Activated T-cell treated with anti-CD3 and anti-CD28 coated beads, Interleukin-2, amount 50 U/mL, for 72 hours (primary cell): ENCODE measurements at regions not wholly inside any gene's neighbourhood (a gene's known extent, or its start where the extent isn't known, plus 50 kb on each side); places are given as distances from the start of the nearest gene placed in this dataset.
A peak's percentile ranks its signal among the peaks of the same experiment; 100 is the strongest.

Source experiments
- ATAC-seq, 2 donors: fragments of 150-1000 bp; cut with Tn5 transposase; replicated peaks in 1 of 2; 2 replicates each; pipeline ENCODE4 v1.10.0; 2021; ENCODE audit warnings: moderate library complexity in 2 of 2, mild to moderate bottlenecking in 1 of 2
- DNase-seq, 2 donors: peaks; one replicate each; pipeline ENCODE4 v3.0.0; 2021 to 2022; ENCODE audit warnings: mixed read lengths in 1 of 2
- H3K27ac Mint-ChIP-seq: one replicate; pipeline ENCODE4 v1.8.0; 2022; ENCODE audit warnings: mild to moderate bottlenecking, moderate library complexity, mixed read lengths
- H3K27me3 Mint-ChIP-seq: one replicate; pipeline ENCODE4 v1.8.0; 2022; ENCODE audit warnings: low read depth, mixed read lengths
- H3K36me3 Mint-ChIP-seq, 2 donors: one replicate each; pipeline ENCODE4 v1.8.0; 2022; ENCODE audit warnings: mixed read lengths in 2 of 2, mild to moderate bottlenecking in 1 of 2; ENCODE audit not compliant: insufficient read depth in 2 of 2
- H3K4me1 Mint-ChIP-seq: one replicate; pipeline ENCODE4 v1.8.0; 2022; ENCODE audit warnings: low read depth, mixed read lengths
- H3K4me3 Mint-ChIP-seq, 2 donors: one replicate each; pipeline ENCODE4 v1.8.0; 2022; ENCODE audit warnings: mild to moderate bottlenecking in 2 of 2, mixed read lengths in 2 of 2, moderate library complexity in 2 of 2
- H3K9me3 Mint-ChIP-seq, 2 donors: one replicate each; pipeline ENCODE4 v1.8.0; 2022; ENCODE audit warnings: mixed read lengths in 2 of 2

- no peak overlapping the region for H3K27ac Mint-ChIP-seq
- H3K4me1 Mint-ChIP-seq, result no peaks in the 10 kb centered on the region
- H3K4me3 Mint-ChIP-seq, result no peak overlapping the region
- no peak for DNase-seq
- H3K36me3 Mint-ChIP-seq, result peaks cover 0 to 4% of the 10 kb centered on the region in 2 donors
- H3K27me3 Mint-ChIP-seq, result no peaks in the 10 kb centered on the region
- H3K9me3 Mint-ChIP-seq, result peaks cover 3 to 4% of the 10 kb centered on the region in 2 donors
- no peak for ATAC-seq
Measured at GRCh38 chr1:239619190-239619589, 232.8 kb downstream of the CHRM3 start.

DNA sequence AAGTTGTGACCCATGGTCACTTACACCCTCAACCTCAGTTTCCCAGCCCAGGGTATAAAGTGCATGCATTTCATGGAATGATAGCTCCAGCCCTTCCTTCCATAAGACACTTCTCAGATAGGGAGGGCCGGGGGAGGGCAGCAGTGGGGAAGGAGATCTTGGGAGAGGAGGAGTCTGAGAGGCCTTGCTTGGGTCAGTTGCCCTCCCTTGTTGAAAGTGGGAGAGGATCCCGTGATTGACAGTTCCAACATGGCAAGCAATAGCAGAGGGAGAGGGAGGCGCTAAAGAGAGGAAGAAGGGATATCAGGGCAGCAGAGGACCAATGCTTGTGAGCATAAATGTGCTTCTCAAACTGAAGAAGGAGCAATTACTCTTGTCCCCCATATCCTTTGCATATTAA is 244.4 kb downstream of the CHRM3 start:
- Mint-ChIP-seq H3K4me3 (no peak overlapping the region), H3K36me3 (no peaks in the 10 kb centered on the region), H3K4me1 (no peaks in the 10 kb centered on the region), H3K27ac (no peak overlapping the region), H3K27me3 (no peaks in the 10 kb centered on the region), H3K9me3 (peaks cover 0 to 3% of the 10 kb centered on the region in 2 donors)
- ATAC-seq (no peak), DNase-seq (no peak)

DNA sequence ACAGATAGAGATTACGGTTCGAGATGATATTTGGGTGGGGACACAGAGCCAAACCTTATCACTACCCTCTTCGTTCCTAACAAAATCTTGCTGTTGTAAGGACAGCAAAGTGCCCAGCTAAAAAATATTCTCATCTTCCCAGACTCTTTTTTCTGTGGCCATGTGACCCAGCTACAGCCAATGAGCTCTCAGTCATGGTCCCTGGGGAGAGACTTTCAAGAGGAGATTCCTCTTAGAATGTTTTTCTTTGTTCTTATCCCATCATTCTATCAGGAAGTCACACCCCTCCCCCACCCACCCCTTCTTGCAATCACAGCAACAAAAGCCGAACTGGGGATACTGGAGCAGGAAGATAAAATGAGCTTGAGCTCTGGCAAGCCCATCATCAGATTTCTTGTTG is 247.1 kb downstream of the CHRM3 start:
- Mint-ChIP-seq H3K27me3 (no peaks in the 10 kb centered on the region), H3K4me1 (no peaks in the 10 kb centered on the region), H3K4me3 (no peak overlapping the region), H3K36me3 (no peaks in the 10 kb centered on the region), H3K9me3 (peaks cover 0 to 3% of the 10 kb centered on the region in 2 donors), H3K27ac (no peak overlapping the region)
- ATAC-seq (no peak), DNase-seq (no peak)

DNA sequence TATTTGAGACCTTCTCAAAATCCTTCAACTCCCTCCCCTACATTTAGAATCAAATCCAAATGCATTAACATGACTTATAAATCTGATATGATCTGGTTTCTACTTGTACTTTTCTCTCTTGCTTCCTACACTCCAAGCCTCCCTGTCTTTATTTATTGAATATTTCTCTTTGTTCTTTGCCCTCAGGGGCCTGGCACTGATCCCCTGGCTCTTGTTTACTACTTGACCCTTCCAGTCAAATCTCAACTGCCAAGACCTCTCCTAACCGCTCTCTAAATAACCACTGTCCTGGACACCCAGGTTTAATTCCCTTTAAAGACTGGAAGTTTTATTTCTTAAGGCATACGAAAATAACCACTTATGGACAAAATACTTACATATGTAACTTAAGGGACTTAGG is 248.9 kb downstream of the CHRM3 start:
- no peak overlapping the region for H3K27ac Mint-ChIP-seq
- H3K4me1 Mint-ChIP-seq, result no peaks in the 10 kb centered on the region
- no peak overlapping the region for H3K4me3 Mint-ChIP-seq
- ATAC-seq, result no peak
- no peaks in the 10 kb centered on the region for H3K36me3 Mint-ChIP-seq
- no peak for DNase-seq
- peaks cover 0 to 3% of the 10 kb centered on the region in 2 donors for H3K9me3 Mint-ChIP-seq
- H3K27me3 Mint-ChIP-seq, result no peaks in the 10 kb centered on the region

GRCh38 chr1:239636347-239636746 is 250.0 kb downstream of the CHRM3 start:
- Mint-ChIP-seq H3K4me3 (no peak overlapping the region), H3K4me1 (no peaks in the 10 kb centered on the region), H3K36me3 (no peaks in the 10 kb centered on the region), H3K27ac (no peak overlapping the region), H3K27me3 (no peaks in the 10 kb centered on the region), H3K9me3 (peaks cover 0 to 3% of the 10 kb centered on the region in 2 donors)
- no peak for ATAC-seq
- DNase-seq, result no peak

GRCh38 chr1:239644604-239645003 is 258.2 kb downstream of the CHRM3 start:
- Mint-ChIP-seq H3K4me3 (no peak overlapping the region), H3K9me3 (peaks cover 1 to 5% of the 10 kb centered on the region in 2 donors), H3K27ac (no peak overlapping the region), H3K27me3 (no peaks in the 10 kb centered on the region), H3K36me3 (peaks cover 1 to 4% of the 10 kb centered on the region in 2 donors), H3K4me1 (no peaks in the 10 kb centered on the region)
- no peak for DNase-seq
- ATAC-seq, result no peak

DNA sequence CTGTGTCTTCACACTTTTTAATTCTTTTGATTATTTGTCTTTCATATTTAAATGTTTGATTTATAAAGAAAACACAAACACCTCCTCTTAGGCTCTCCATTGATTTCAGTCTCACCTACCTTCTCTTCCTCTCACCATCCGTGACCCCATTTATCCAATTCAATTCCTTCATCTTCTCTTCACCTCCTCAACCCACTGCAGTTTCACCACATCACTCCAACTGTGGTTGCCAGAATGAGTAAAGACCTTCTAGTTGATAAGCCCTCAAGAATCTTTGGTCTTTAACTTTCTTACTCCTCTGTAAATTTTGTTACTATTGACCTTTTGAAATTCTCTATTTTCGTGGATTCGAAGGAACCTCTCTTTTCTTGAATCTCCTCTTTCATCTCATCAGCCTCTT is 260.7 kb downstream of the CHRM3 start:
- Mint-ChIP-seq H3K27me3 (no peaks in the 10 kb centered on the region), H3K27ac (no peak overlapping the region), H3K9me3 (peaks cover 1 to 5% of the 10 kb centered on the region in 2 donors), H3K4me3 (no peak overlapping the region), H3K36me3 (peaks cover 1 to 4% of the 10 kb centered on the region in 2 donors), H3K4me1 (no peaks in the 10 kb centered on the region)
- DNase-seq (peak; percentile 3 to 7), ATAC-seq (peak; percentile 41 to 47)

GRCh38 chr1:239647964-239648632 is 261.7 kb downstream of the CHRM3 start:
- H3K36me3 Mint-ChIP-seq, result peaks cover 0 to 4% of the 10 kb centered on the region in 2 donors
- DNase-seq (no peak), ATAC-seq (peak in 1 of 2 donors; percentile 30)
- H3K4me1 Mint-ChIP-seq, result no peaks in the 10 kb centered on the region
- no peak overlapping the region for H3K4me3 Mint-ChIP-seq
- H3K27me3 Mint-ChIP-seq, result no peaks in the 10 kb centered on the region
- peaks cover 0 to 2% of the 10 kb centered on the region in 2 donors for H3K9me3 Mint-ChIP-seq
- no peak overlapping the region for H3K27ac Mint-ChIP-seq

GRCh38 chr1:239655023-239655422 is 268.7 kb downstream of the CHRM3 start:
- Mint-ChIP-seq H3K9me3 (peaks cover 0 to 1% of the 10 kb centered on the region in 2 donors), H3K4me1 (no peaks in the 10 kb centered on the region), H3K4me3 (no peak overlapping the region), H3K27ac (no peak overlapping the region), H3K27me3 (no peaks in the 10 kb centered on the region), H3K36me3 (no peaks in the 10 kb centered on the region)
- no peak for DNase-seq
- ATAC-seq, result no peak

GRCh38 chr1:239657291-239657690 is 270.9 kb downstream of the CHRM3 start:
- no peaks in the 10 kb centered on the region for H3K27me3 Mint-ChIP-seq
- ATAC-seq (no peak), DNase-seq (no peak)
- H3K27ac Mint-ChIP-seq, result no peak overlapping the region
- H3K4me3 Mint-ChIP-seq, result no peak overlapping the region
- H3K9me3 Mint-ChIP-seq, result peaks cover 0 to 1% of the 10 kb centered on the region in 2 donors
- no peaks in the 10 kb centered on the region for H3K4me1 Mint-ChIP-seq
- H3K36me3 Mint-ChIP-seq, result no peaks in the 10 kb centered on the region

DNA sequence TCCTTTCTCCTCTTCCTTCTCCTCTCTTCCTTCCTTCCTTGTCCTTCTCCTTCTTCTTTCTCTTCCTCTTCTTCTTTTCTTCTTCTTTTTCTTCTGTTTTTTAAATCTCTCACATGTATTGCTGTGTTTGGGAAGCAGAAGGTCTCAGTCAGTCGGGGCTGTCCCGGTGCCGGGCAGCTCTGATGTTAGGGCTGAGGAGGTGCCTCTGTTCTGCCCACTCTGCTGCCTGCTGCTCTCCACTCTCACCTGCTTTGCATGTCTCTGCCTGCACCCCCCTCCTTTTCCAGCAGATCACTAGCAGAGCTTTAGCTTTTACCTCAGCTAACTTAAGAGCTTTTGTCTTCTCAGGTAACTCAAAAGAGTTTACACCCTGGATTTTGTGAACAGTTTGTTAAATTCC is 276.6 kb downstream of the CHRM3 start:
- Mint-ChIP-seq H3K4me3 (no peak overlapping the region), H3K4me1 (peaks cover 7% of the 10 kb centered on the region), H3K9me3 (peaks cover 2% of the 10 kb centered on the region in 2 donors), H3K27ac (no peak overlapping the region), H3K36me3 (no peaks in the 10 kb centered on the region), H3K27me3 (no peaks in the 10 kb centered on the region)
- DNase-seq (no peak), ATAC-seq (no peak)

DNA sequence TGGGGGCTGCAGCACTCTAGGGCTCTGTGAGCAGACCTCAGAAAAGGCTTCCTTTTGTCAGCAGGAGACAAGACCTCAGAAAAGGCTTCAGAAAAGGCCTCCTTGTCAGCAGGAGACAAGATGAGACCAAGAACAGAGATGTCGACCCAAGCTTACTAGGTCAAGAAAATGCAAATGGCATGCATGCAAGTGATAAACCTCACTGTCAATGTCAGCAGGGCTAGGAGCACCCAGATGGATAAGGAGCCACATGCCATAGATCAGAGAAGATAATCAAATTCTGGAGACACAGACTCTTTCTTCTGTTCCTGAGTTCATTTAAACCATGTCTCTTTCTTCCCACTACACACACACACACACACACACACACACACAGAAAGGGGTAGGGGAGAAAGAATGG is 285.9 kb downstream of the CHRM3 start:
- no peaks in the 10 kb centered on the region for H3K27me3 Mint-ChIP-seq
- H3K4me3 Mint-ChIP-seq, result no peak overlapping the region
- ATAC-seq (no peak), DNase-seq (no peak)
- H3K27ac Mint-ChIP-seq, result no peak overlapping the region
- peaks cover 5% of the 10 kb centered on the region for H3K4me1 Mint-ChIP-seq
- no peaks in the 10 kb centered on the region for H3K9me3 Mint-ChIP-seq
- H3K36me3 Mint-ChIP-seq, result no peaks in the 10 kb centered on the region

- Mint-ChIP-seq H3K36me3 (no peaks in the 10 kb centered on the region), H3K9me3 (no peaks in the 10 kb centered on the region), H3K4me3 (no peak overlapping the region), H3K27me3 (no peaks in the 10 kb centered on the region), H3K4me1 (peaks cover 5% of the 10 kb centered on the region), H3K27ac (no peak overlapping the region)
- ATAC-seq (no peak), DNase-seq (no peak)
Measured at GRCh38 chr1:239675735-239676134, 289.4 kb downstream of the CHRM3 start.
